HCT116 (cell line): ENCODE measurements at regions not wholly inside any gene's neighbourhood (a gene's known extent, or its start where the extent isn't known, plus 50 kb on each side); places are given as distances from the start of the nearest gene placed in this dataset.

Experiments used
- CTCF ChIP-seq, 3 experiments: fragments of 200-600 bp in 1 of 3; sonication (generic) in 1 of 3; IDR thresholded peaks in 2 of 3; conservative IDR thresholded peaks in 1 of 3; 2 replicates each; pipeline ENCODE4 v1.5.1; 2012 to 2017; ENCODE audit warnings: low read depth in 2 of 3, low read length in 2 of 3, antibody characterized with exemption in 1 of 3, borderline replicate concordance in 1 of 3, control low read depth in 1 of 3, mild to moderate bottlenecking in 1 of 3, mixed read lengths in 1 of 3, mixed run types in 1 of 3, moderate library complexity in 1 of 3; ENCODE audit not compliant: insufficient read depth in 1 of 3
- POLR2AphosphoS5 ChIP-seq: IDR thresholded peaks from 2 replicates; pipeline ENCODE4 v1.6.1; 2011; ENCODE audit warnings: mild to moderate bottlenecking, low read depth, low read length, moderate library complexity

- no peak for TF ChIP-seq CTCF (IDR thresholded peaks at IDR 0.05 in 2 of 3, conservative IDR thresholded peaks at IDR 0.05 in 1 of 3; ENCODE audit: borderline replicate concordance in 1 of 3, insufficient read depth in 1 of 3, low read depth in 2 of 3, low read length in 2 of 3)
- no peak for TF ChIP-seq POLR2AphosphoS5
These were observed 210.6 kb upstream of the MAMLD1 start for GRCh38 chrX:150152546-150152945.
